NT2/D1 (cell line): ENCODE measurements at regions not wholly inside any gene's neighbourhood (a gene's known extent, or its start where the extent isn't known, plus 50 kb on each side); places are given as distances from the start of the nearest gene placed in this dataset.

ENCODE experiments used
- SUZ12 ChIP-seq: IDR thresholded peaks from 2 replicates; pipeline ENCODE4 v1.6.1; 2011; ENCODE audit not compliant: insufficient read length, insufficient read depth; ENCODE audit errors: extremely low read depth
- YY1 ChIP-seq: IDR thresholded peaks from 2 replicates; pipeline ENCODE4 v1.6.1; 2011; ENCODE audit not compliant: insufficient read length, insufficient read depth
- ZNF274 ChIP-seq: IDR thresholded peaks from 2 replicates; pipeline ENCODE4 v1.6.1; 2011; ENCODE audit warnings: mild to moderate bottlenecking, low read depth, low read length

DNA sequence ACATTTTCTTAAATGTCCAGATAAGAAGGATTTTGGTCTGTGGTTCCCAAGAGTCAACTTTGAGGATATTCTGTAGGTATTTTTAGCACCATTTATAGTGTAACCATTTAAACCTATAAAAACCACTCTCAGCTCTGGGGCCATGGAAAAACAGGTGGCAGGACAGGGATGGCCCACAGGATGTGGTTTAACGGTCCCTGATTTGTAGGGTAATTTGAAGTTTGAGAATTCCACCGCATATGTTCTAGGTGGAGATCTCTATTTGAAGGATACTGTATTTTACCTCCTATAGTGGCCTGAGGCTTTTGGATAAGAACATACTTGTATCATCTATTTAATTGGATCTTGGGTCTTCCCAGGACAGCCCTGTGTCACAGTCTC is 62.4 kb upstream of the IGLL5 start:
- TF ChIP-seq YY1 (no peak), ZNF274 (no peak), SUZ12 (no peak)
